ENCODE measurements at regions not wholly inside any gene's neighbourhood (a gene's known extent, or its start where the extent isn't known, plus 50 kb on each side); places are given as distances from the start of the nearest gene placed in this dataset.

DNA sequence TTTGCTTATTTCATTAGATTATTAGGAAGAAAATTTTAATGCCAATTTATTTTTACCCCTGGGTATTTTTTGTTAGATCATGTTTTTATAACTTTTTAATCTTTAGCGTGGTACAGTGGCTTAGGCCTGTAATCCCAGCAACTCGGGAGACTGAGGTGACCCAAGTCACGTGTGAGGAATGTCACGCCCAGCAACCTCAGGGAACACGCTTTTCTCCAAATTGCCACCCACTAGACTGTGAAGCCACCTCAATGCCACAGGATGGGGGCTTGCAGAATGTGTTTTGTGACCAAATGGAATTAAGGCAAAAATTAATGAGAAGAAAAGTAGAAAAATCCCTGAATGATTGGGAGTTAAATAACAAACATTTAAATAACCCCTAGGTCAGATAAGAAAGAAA is 141.8 kb downstream of the LAT start:
- TF ChIP-seq, protein P1, sequence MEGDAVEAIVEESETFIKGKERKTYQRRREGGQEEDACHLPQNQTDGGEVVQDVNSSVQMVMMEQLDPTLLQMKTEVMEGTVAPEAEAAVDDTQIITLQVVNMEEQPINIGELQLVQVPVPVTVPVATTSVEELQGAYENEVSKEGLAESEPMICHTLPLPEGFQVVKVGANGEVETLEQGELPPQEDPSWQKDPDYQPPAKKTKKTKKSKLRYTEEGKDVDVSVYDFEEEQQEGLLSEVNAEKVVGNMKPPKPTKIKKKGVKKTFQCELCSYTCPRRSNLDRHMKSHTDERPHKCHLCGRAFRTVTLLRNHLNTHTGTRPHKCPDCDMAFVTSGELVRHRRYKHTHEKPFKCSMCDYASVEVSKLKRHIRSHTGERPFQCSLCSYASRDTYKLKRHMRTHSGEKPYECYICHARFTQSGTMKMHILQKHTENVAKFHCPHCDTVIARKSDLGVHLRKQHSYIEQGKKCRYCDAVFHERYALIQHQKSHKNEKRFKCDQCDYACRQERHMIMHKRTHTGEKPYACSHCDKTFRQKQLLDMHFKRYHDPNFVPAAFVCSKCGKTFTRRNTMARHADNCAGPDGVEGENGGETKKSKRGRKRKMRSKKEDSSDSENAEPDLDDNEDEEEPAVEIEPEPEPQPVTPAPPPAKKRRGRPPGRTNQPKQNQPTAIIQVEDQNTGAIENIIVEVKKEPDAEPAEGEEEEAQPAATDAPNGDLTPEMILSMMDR (IDR thresholded peaks at IDR 0.05), result no peak
- no peak for TF ChIP-seq POLR2A (IDR thresholded peaks at IDR 0.05)
